Neural cell (in vitro differentiated cells): ENCODE measurements at regions not wholly inside any gene's neighbourhood (a gene's known extent, or its start where the extent isn't known, plus 50 kb on each side); places are given as distances from the start of the nearest gene placed in this dataset.

Experiments
- EZH2 ChIP-seq: fragments of 200-600, 300-800 bp; shearing (Covaris generic), sonication (generic); IDR thresholded peaks from 2 replicates; pipeline ENCODE4 v1.6.1; 2014; ENCODE audit warnings: antibody characterized with exemption, low read length, borderline replicate concordance, mild to moderate bottlenecking; ENCODE audit not compliant: insufficient read depth, poor library complexity, severe bottlenecking
- MXI1 ChIP-seq: fragments of 450-650 bp; conservative IDR thresholded peaks from 2 replicates; pipeline ENCODE4 v1.6.1; 2014; ENCODE audit warnings: antibody characterized with exemption, mild to moderate bottlenecking; ENCODE audit not compliant: poor library complexity, severe bottlenecking
- POLR2AphosphoS5 ChIP-seq: IDR thresholded peaks from 2 replicates; pipeline ENCODE4 v1.6.1; 2012
- RAD21 ChIP-seq: fragments of 450-650 bp; conservative IDR thresholded peaks from 2 replicates; pipeline ENCODE4 v1.6.1; 2014; ENCODE audit warnings: antibody characterized with exemption, mild to moderate bottlenecking, moderate library complexity
- TAF1 ChIP-seq: IDR thresholded peaks from 2 replicates; pipeline ENCODE4 v1.6.1; 2012; ENCODE audit warnings: low read depth
- TF ChIP-seq, protein P1 (sequence below): IDR thresholded peaks from 2 replicates; pipeline ENCODE4 v1.6.1; 2012; ENCODE audit warnings: borderline replicate concordance
- TF ChIP-seq, protein P2 (sequence below): fragments of 450-650 bp; IDR thresholded peaks from 2 replicates; pipeline ENCODE4 v1.5.1; 2014; ENCODE audit warnings: antibody characterized with exemption, mild to moderate bottlenecking, moderate library complexity; ENCODE audit not compliant: poor library complexity, severe bottlenecking

DNA sequence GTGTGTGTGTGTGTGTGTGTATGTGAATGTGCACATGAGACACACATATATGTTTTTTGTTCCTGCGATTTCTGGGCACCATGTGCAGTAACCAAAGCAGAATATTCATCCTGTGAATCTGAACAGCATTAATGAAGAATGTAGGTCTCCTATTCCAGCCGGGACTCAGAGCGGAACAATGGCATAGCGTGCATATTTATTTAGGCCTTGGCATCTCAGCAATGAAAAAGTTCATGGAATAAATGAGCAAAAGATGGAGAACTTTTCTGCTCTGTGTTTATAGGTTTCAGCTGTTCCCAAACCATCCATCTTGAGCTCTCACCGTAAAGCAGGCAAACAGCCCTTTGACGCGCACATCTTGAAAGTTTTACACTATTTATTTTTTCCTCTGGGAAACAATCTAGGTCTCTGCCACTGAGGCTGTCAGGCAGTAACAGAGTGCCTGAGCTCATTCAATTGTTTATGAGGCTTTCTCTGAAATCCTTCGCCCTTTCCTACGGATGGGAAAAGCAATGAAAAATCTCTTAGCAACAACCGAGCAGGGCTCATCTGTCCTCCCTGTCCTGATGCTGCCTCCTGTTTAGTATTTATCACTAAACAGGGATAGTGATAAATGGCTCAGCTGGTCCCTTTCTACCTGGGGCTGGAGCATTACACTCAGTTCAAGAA lies 65.9 kb upstream of the KCNK12 start:
- TF ChIP-seq, protein P1, sequence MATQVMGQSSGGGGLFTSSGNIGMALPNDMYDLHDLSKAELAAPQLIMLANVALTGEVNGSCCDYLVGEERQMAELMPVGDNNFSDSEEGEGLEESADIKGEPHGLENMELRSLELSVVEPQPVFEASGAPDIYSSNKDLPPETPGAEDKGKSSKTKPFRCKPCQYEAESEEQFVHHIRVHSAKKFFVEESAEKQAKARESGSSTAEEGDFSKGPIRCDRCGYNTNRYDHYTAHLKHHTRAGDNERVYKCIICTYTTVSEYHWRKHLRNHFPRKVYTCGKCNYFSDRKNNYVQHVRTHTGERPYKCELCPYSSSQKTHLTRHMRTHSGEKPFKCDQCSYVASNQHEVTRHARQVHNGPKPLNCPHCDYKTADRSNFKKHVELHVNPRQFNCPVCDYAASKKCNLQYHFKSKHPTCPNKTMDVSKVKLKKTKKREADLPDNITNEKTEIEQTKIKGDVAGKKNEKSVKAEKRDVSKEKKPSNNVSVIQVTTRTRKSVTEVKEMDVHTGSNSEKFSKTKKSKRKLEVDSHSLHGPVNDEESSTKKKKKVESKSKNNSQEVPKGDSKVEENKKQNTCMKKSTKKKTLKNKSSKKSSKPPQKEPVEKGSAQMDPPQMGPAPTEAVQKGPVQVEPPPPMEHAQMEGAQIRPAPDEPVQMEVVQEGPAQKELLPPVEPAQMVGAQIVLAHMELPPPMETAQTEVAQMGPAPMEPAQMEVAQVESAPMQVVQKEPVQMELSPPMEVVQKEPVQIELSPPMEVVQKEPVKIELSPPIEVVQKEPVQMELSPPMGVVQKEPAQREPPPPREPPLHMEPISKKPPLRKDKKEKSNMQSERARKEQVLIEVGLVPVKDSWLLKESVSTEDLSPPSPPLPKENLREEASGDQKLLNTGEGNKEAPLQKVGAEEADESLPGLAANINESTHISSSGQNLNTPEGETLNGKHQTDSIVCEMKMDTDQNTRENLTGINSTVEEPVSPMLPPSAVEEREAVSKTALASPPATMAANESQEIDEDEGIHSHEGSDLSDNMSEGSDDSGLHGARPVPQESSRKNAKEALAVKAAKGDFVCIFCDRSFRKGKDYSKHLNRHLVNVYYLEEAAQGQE: peak; percentile 35
- TF ChIP-seq, protein P2, sequence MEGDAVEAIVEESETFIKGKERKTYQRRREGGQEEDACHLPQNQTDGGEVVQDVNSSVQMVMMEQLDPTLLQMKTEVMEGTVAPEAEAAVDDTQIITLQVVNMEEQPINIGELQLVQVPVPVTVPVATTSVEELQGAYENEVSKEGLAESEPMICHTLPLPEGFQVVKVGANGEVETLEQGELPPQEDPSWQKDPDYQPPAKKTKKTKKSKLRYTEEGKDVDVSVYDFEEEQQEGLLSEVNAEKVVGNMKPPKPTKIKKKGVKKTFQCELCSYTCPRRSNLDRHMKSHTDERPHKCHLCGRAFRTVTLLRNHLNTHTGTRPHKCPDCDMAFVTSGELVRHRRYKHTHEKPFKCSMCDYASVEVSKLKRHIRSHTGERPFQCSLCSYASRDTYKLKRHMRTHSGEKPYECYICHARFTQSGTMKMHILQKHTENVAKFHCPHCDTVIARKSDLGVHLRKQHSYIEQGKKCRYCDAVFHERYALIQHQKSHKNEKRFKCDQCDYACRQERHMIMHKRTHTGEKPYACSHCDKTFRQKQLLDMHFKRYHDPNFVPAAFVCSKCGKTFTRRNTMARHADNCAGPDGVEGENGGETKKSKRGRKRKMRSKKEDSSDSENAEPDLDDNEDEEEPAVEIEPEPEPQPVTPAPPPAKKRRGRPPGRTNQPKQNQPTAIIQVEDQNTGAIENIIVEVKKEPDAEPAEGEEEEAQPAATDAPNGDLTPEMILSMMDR: no peak
- TF ChIP-seq RAD21 (no peak), EZH2 (no peak), MXI1 (no peak), TAF1 (no peak), POLR2AphosphoS5 (no peak)
